Activated T-helper 9 cell treated with anti-CD3 and anti-CD28 coated beads, Interleukin-2, amount 50 U/mL, for 16 hours (primary cell): ENCODE measurements at regions not wholly inside any gene's neighbourhood (a gene's known extent, or its start where the extent isn't known, plus 50 kb on each side); places are given as distances from the start of the nearest gene placed in this dataset.

Experiments used
- DNase-seq: peaks from one replicate; pipeline ENCODE4 v3.0.0-alpha.2; 2020; ENCODE audit warnings: low read depth

GRCh38 chr13:50685956-50686355 is 157.5 kb downstream of the DLEU7 start:
- no peak for DNase-seq

- DNase-seq: no peak
Observed at GRCh38 chr13:50686551-50686950, 156.9 kb downstream of the DLEU7 start.

GRCh38 chr13:50687545-50687944 is 155.9 kb downstream of the DLEU7 start:
- DNase-seq: no peak

- no peak for DNase-seq
Observed at GRCh38 chr13:50690006-50690405, 153.5 kb downstream of the DLEU7 start.

GRCh38 chr13:50691176-50691680 is 152.3 kb downstream of the DLEU7 start:
- no peak for DNase-seq

- no peak for DNase-seq
Observed at GRCh38 chr13:50691681-50692263, 151.7 kb downstream of the DLEU7 start.

GRCh38 chr13:50692396-50692915 is 151.0 kb downstream of the DLEU7 start:
- DNase-seq: no peak

GRCh38 chr13:50693727-50694126 is 149.8 kb downstream of the DLEU7 start:
- no peak for DNase-seq

GRCh38 chr13:50697746-50698539 is 145.5 kb downstream of the DLEU7 start:
- DNase-seq: no peak

GRCh38 chr13:50699874-50700663 is 143.4 kb downstream of the DLEU7 start:
- no peak for DNase-seq

- no peak for DNase-seq
Observed at GRCh38 chr13:50700664-50701305, 142.7 kb downstream of the DLEU7 start.

GRCh38 chr13:50701469-50701868 is 142.0 kb downstream of the DLEU7 start:
- no peak for DNase-seq

GRCh38 chr13:50706505-50706904 is 137.0 kb downstream of the DLEU7 start:
- no peak for DNase-seq

GRCh38 chr13:50707628-50708027 is 135.9 kb downstream of the DLEU7 start:
- no peak for DNase-seq

GRCh38 chr13:50708461-50708860 is 135.0 kb downstream of the DLEU7 start:
- DNase-seq: no peak

- DNase-seq: no peak
Observed at GRCh38 chr13:50709058-50709457, 134.4 kb downstream of the DLEU7 start.

GRCh38 chr13:50711131-50711815 is 132.2 kb downstream of the DLEU7 start:
- no peak for DNase-seq

- no peak for DNase-seq
Observed at GRCh38 chr13:50711996-50712395, 131.5 kb downstream of the DLEU7 start.

GRCh38 chr13:50712456-50712855 is 131.0 kb downstream of the DLEU7 start:
- DNase-seq: no peak

- DNase-seq: no peak
Observed at GRCh38 chr13:50712881-50713280, 130.6 kb downstream of the DLEU7 start.

GRCh38 chr13:50713523-50714248 is 129.8 kb downstream of the DLEU7 start:
- no peak for DNase-seq
